Thyroid gland (tissue), 4 donors: ENCODE measurements at regions not wholly inside any gene's neighbourhood (a gene's known extent, or its start where the extent isn't known, plus 50 kb on each side); places are given as distances from the start of the nearest gene placed in this dataset.

Experiments used
- DNase-seq, 2 donors: peaks; one replicate each; pipeline ENCODE4 v3.0.0-alpha.2; 2019
- H3K27ac ChIP-seq, 3 donors: fragments of 200-600 bp; sonication (generic); 1 replicate in 2 of 3; 2 replicates in 1 of 3; pipeline ENCODE4 v1.5.1; 2016 to 2019; ENCODE audit warnings: mild to moderate bottlenecking in 1 of 3, moderate library complexity in 1 of 3
- H3K27me3 ChIP-seq: fragments of 200-600 bp; sonication (generic); one replicate; pipeline ENCODE4 v1.5.1; 2019
- H3K36me3 ChIP-seq, 2 donors: fragments of 200-600 bp; sonication (generic); one replicate each; pipeline ENCODE4 v1.5.1; 2016 to 2019
- H3K4me1 ChIP-seq, 2 donors: fragments of 200-600 bp; sonication (generic); one replicate each; pipeline ENCODE4 v1.5.1; 2017 to 2019
- H3K4me3 ChIP-seq, 3 donors: fragments of 200-600 bp; sonication (generic); replicated peaks in 1 of 3; 1 replicate in 2 of 3; 2 replicates in 1 of 3; pipeline ENCODE4 v1.5.1; 2016; ENCODE audit warnings: mild to moderate bottlenecking in 1 of 3
- H3K9me3 ChIP-seq: fragments of 200-600 bp; sonication (generic); one replicate; pipeline ENCODE4 v1.5.1; 2017
- POLR2A ChIP-seq, 2 donors: fragments of 450-650 bp; IDR thresholded peaks; one replicate each; pipeline ENCODE4 v1.6.1; 2017; ENCODE audit warnings: antibody characterized with exemption in 2 of 2, mild to moderate bottlenecking in 2 of 2, moderate library complexity in 1 of 2
- WGBS, 2 donors: methylation state at CpG; one replicate each; pipeline ENCODE4 v1.1.5; 2017; 5-methylcytosine and 5-hydroxymethylcytosine counted together
- intact Hi-C: fragments of 100-400 bp; cut with DNase I; formaldehyde crosslinking; loops from one replicate; pipeline ENCODE4 v1.15.1; 2023
- TF ChIP-seq, protein P1 (sequence below), 6 experiments: fragments of 200-600 bp in 3 of 6; fragments of 450-650 bp in 3 of 6; sonication (generic) in 3 of 6; IDR thresholded peaks; one replicate each; pipeline ENCODE4 v1.5.1; 2016 to 2019; ENCODE audit warnings: antibody characterized with exemption in 6 of 6, mild to moderate bottlenecking in 2 of 6, inconsistent platforms in 1 of 6, moderate library complexity in 1 of 6

DNA sequence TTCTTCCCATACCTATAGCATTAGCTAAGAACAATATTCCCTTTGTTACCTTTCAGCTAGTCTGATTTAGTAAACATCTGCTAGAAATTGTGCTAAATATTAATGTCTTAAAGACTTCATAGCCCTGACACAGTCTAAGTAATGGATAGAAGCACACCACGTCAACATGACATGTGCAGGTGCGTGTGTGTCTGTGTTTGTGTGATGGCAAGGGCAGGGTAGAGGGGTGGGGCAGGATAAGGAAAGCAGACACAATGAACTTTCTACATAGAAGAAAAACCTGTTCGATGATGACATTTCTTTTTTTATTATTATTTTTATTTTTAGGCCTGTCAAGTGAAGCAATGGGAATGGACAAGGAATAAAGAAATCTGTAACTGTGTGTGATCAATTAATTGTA lies 223.3 kb downstream of the NOL4 start:
- no peak for DNase-seq
- Histone ChIP-seq H3K9me3 (no peaks in the 10 kb centered on the region), H3K4me1 (no peaks in the 10 kb centered on the region), H3K4me3 (no peak overlapping the region), H3K27ac (no peak overlapping the region), H3K27me3 (no peaks in the 10 kb centered on the region), H3K36me3 (no peaks in the 10 kb centered on the region)
- WGBS, 2 donors = 89 to 91% methylated on average over 3 of the region's 3 CpGs
- TF ChIP-seq, protein P1, sequence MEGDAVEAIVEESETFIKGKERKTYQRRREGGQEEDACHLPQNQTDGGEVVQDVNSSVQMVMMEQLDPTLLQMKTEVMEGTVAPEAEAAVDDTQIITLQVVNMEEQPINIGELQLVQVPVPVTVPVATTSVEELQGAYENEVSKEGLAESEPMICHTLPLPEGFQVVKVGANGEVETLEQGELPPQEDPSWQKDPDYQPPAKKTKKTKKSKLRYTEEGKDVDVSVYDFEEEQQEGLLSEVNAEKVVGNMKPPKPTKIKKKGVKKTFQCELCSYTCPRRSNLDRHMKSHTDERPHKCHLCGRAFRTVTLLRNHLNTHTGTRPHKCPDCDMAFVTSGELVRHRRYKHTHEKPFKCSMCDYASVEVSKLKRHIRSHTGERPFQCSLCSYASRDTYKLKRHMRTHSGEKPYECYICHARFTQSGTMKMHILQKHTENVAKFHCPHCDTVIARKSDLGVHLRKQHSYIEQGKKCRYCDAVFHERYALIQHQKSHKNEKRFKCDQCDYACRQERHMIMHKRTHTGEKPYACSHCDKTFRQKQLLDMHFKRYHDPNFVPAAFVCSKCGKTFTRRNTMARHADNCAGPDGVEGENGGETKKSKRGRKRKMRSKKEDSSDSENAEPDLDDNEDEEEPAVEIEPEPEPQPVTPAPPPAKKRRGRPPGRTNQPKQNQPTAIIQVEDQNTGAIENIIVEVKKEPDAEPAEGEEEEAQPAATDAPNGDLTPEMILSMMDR (IDR thresholded peaks at IDR 0.05) = no peak
- no peak for TF ChIP-seq POLR2A (IDR thresholded peaks at IDR 0.05)
- intact Hi-C loops = no loop called here

DNA sequence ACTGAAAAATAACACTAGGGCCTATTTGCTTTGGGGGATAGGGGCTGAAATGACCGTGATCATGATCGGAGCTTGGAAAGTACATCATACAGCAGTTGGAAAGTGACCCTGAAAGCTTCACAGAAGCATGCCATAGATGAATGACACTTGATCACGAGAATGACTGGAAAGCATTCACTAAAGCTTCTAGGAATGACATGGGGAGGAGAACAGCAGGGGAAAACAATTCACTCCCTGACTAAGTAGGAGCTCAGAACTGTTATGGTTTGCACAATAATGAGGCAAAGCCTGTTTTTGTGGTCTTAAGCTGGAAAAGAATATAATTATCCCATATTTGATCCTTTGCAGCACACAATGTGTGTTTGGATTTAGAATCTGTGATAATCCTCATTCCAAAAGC lies 237.5 kb downstream of the NOL4 start:
- no peak for TF ChIP-seq POLR2A (IDR thresholded peaks at IDR 0.05)
- TF ChIP-seq, protein P1 (IDR thresholded peaks at IDR 0.05) = no peak
- no peaks in the 10 kb centered on the region for H3K36me3 ChIP-seq
- H3K27me3 ChIP-seq = no peaks in the 10 kb centered on the region
- H3K4me1 ChIP-seq = no peaks in the 10 kb centered on the region
- H3K4me3 ChIP-seq = no peak overlapping the region
- no peak for DNase-seq
- intact Hi-C loops = no loop called here
- 65 to 66% methylated on average over 3 of the region's 3 CpGs for WGBS, 2 donors
- no peaks in the 10 kb centered on the region for H3K9me3 ChIP-seq
- H3K27ac ChIP-seq = no peak overlapping the region

DNA sequence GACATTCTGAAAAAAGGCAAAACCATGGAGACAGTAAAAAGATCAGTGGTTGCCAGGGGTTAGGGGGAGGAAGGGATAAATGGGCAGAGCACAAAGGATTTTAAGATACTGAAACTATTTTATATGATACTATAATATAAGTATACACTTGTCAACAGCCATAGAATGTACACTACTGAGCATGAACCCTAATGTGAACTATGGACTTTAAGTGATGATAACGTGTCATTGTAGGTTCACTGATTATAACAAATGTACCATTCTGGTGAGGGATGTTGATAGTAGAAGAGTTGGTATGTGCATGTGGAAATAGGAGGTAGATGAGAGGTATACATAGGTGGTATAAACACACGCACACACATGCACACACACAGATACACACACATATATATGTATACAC lies 241.6 kb downstream of the NOL4 start:
- intact Hi-C loops = no loop called here
- Histone ChIP-seq H3K9me3 (no peaks in the 10 kb centered on the region), H3K27ac (no peak overlapping the region), H3K4me1 (no peaks in the 10 kb centered on the region), H3K27me3 (no peaks in the 10 kb centered on the region), H3K4me3 (no peak overlapping the region), H3K36me3 (no peaks in the 10 kb centered on the region)
- no peak for DNase-seq
- 92 to 95% methylated on average over 2 of the region's 2 CpGs for WGBS, 2 donors
- TF ChIP-seq, protein P1 (IDR thresholded peaks at IDR 0.05) = no peak
- TF ChIP-seq POLR2A (IDR thresholded peaks at IDR 0.05) = no peak

DNA sequence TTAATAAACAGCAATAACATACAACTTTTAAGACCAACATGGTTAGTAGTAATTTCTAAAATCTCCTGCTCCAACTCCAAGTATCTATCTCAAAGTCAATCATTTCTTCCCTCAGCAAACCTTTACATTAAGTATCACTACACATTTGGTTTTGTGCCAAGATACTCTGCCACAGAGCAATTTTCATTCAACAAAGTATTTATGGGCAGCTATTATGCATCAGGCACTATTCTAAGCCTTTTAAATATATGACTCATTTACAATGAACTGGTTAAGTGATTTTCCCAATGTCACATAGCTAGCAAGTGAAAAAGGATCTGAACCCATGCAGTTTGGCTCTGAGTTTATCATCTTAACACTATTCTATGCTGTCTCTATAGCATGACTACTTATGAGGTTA lies 264.3 kb downstream of the NOL4 start:
- Histone ChIP-seq H3K27me3 (no peaks in the 10 kb centered on the region), H3K4me3 (no peak overlapping the region), H3K9me3 (no peaks in the 10 kb centered on the region), H3K27ac (no peak overlapping the region), H3K36me3 (no peaks in the 10 kb centered on the region), H3K4me1 (no peaks in the 10 kb centered on the region)
- TF ChIP-seq, protein P1 (IDR thresholded peaks at IDR 0.05) = no peak
- TF ChIP-seq POLR2A (IDR thresholded peaks at IDR 0.05) = no peak
- intact Hi-C loops = no loop called here
- DNase-seq = no peak

DNA sequence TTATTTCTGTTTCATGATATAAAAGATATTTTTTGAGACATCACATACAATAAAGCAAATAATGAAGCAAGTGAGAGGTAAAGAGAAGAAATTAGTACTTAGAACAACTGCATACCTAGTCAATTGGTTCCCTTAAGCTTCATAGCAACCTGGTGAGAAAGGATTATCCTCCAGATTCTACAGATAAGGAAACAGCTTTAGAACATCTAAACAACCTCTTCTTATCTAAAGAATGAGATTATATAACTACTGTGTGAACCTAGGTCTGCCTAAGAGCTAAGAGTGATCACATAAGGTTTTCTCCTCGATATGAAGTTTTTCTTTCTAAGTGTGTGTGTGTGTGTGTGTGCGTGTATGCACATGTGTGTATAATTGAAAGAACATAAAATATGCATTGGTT lies 265.1 kb downstream of the NOL4 start:
- intact Hi-C loops = no loop called here
- H3K36me3 ChIP-seq = no peaks in the 10 kb centered on the region
- no peak overlapping the region for H3K27ac ChIP-seq
- H3K9me3 ChIP-seq = no peaks in the 10 kb centered on the region
- 69 to 75% methylated on average over 2 of the region's 2 CpGs for WGBS, 2 donors
- no peak overlapping the region for H3K4me3 ChIP-seq
- H3K4me1 ChIP-seq = no peaks in the 10 kb centered on the region
- DNase-seq = no peak
- no peaks in the 10 kb centered on the region for H3K27me3 ChIP-seq
- no peak for TF ChIP-seq POLR2A (IDR thresholded peaks at IDR 0.05)
- TF ChIP-seq, protein P1 (IDR thresholded peaks at IDR 0.05) = no peak
